ENCODE measurements at regions not wholly inside any gene's neighbourhood (a gene's known extent, or its start where the extent isn't known, plus 50 kb on each side); places are given as distances from the start of the nearest gene placed in this dataset.

DNA sequence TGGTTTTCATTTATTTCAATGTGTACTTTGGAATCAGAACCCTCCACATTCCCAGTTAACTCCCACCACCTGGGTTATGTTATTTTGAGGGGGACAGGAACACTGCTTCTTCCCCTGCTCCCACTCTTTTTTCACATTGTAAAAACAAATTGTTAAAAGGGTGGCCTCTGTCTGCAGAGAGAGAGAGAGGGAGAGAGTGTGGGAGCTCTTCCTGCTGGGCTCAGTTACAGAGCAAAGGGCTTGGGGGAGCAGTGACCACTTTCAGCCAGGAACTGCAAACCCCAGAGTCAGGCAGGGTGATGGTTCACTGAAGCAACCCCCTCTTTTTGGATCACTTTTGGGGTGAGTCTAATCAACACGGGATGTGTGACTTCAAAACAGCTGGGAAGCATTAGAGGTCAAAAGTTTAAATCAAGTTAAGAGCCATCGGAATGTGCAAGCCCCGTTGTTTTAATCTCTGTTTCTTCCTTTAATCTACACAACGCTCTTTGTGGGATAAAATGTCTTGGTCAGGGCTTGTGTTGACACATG lies 577.0 kb upstream of the CDH11 start:
- no peak for TF ChIP-seq EP300 (IDR thresholded peaks at IDR 0.05)
- TF ChIP-seq, protein P1, sequence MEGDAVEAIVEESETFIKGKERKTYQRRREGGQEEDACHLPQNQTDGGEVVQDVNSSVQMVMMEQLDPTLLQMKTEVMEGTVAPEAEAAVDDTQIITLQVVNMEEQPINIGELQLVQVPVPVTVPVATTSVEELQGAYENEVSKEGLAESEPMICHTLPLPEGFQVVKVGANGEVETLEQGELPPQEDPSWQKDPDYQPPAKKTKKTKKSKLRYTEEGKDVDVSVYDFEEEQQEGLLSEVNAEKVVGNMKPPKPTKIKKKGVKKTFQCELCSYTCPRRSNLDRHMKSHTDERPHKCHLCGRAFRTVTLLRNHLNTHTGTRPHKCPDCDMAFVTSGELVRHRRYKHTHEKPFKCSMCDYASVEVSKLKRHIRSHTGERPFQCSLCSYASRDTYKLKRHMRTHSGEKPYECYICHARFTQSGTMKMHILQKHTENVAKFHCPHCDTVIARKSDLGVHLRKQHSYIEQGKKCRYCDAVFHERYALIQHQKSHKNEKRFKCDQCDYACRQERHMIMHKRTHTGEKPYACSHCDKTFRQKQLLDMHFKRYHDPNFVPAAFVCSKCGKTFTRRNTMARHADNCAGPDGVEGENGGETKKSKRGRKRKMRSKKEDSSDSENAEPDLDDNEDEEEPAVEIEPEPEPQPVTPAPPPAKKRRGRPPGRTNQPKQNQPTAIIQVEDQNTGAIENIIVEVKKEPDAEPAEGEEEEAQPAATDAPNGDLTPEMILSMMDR (IDR thresholded peaks at IDR 0.05): no peak

Data from suprapubic skin (tissue), 3 donors.